ENCODE measurements at regions not wholly inside any gene's neighbourhood (a gene's known extent, or its start where the extent isn't known, plus 50 kb on each side); places are given as distances from the start of the nearest gene placed in this dataset.

DNA sequence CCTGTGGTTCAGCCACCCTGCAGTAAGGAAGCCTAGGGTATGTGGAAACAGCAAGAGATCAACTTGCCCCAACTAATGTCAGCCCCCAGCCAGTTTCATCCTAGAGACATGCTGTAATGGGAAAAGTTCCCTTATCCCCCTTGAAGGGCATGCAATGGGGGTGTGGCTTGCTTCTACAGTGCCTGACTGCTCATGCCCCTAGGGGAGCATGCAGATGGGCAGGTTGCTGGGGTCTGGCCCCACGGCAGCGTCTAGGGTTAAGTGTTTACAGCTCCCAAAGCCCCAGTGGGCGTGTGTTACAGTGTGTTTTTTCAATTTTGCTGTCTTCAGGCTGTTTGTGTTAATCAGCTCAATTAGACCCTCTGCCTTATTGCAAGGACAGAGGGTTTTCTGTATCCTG, 1105.9 kb downstream of the AMY1C start:
- TF ChIP-seq, protein P1, sequence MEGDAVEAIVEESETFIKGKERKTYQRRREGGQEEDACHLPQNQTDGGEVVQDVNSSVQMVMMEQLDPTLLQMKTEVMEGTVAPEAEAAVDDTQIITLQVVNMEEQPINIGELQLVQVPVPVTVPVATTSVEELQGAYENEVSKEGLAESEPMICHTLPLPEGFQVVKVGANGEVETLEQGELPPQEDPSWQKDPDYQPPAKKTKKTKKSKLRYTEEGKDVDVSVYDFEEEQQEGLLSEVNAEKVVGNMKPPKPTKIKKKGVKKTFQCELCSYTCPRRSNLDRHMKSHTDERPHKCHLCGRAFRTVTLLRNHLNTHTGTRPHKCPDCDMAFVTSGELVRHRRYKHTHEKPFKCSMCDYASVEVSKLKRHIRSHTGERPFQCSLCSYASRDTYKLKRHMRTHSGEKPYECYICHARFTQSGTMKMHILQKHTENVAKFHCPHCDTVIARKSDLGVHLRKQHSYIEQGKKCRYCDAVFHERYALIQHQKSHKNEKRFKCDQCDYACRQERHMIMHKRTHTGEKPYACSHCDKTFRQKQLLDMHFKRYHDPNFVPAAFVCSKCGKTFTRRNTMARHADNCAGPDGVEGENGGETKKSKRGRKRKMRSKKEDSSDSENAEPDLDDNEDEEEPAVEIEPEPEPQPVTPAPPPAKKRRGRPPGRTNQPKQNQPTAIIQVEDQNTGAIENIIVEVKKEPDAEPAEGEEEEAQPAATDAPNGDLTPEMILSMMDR (IDR thresholded peaks at IDR 0.05), result no peak
- no peak overlapping the region for H3K4me3 Mint-ChIP-seq
- H3K27ac Mint-ChIP-seq, result no peak overlapping the region
- no peaks in the 10 kb centered on the region for H3K36me3 Mint-ChIP-seq (ENCODE audit: low read depth)
- no peaks in the 10 kb centered on the region for H3K4me1 Mint-ChIP-seq
- no peak for DNase-seq
- H3K27me3 Mint-ChIP-seq (ENCODE audit: low read depth, poor library complexity), result peaks cover 5% of the 10 kb centered on the region
- H3K9me3 Mint-ChIP-seq, result peaks cover 10% of the 10 kb centered on the region

DNA sequence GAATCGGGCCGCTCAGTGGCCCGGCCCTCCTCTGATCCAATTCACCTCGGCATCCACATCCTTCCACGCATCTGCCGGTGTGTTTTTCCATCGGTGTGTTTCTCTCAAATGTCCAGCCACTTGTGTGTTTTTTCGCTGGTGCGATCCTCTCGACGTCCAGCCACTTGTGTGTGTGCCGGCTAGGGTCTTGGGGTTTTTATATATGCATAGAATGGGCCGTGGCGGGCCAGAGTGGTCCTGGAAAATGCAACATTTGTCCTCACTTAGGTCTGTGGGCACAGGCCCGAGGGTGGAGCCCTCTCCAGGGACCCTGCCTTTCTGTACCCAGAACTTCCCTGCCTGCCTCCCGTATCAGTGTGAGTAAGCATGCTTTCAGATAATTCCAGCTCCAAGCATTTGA, 1106.4 kb downstream of the AMY1C start:
- peaks cover 10% of the 10 kb centered on the region for H3K9me3 Mint-ChIP-seq
- H3K27me3 Mint-ChIP-seq (ENCODE audit: low read depth, poor library complexity), result peaks cover 5% of the 10 kb centered on the region
- TF ChIP-seq, protein P1 (IDR thresholded peaks at IDR 0.05), result no peak
- no peaks in the 10 kb centered on the region for H3K4me1 Mint-ChIP-seq
- H3K4me3 Mint-ChIP-seq, result no peak overlapping the region
- no peak overlapping the region for H3K27ac Mint-ChIP-seq
- H3K36me3 Mint-ChIP-seq (ENCODE audit: low read depth), result no peaks in the 10 kb centered on the region
- DNase-seq, result no peak

DNA sequence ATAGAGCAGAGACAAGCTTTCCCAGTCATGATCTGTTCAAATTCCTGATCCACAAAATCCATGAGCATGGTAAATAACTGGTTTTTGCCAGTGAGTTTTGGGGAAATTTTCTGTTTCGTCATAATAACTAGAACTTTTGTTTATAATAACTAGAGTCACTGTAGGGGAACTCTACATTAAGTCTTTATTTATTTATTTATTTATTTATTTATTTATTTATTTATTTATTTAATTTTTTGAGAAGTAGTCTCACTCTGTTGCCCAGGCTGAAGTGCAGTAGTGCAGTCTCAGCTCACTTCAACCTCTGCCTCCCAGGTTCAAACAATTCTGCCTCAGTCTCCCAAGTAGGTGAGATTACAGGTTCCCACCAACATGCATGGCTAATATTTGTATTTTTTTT, 1106.8 kb downstream of the AMY1C start:
- Mint-ChIP-seq H3K9me3 (peaks cover 10% of the 10 kb centered on the region), H3K4me1 (no peaks in the 10 kb centered on the region), H3K27me3 (ENCODE audit: low read depth, poor library complexity) (peaks cover 5% of the 10 kb centered on the region), H3K4me3 (no peak overlapping the region), H3K36me3 (ENCODE audit: low read depth) (no peaks in the 10 kb centered on the region), H3K27ac (no peak overlapping the region)
- no peak for DNase-seq
- TF ChIP-seq, protein P1 (IDR thresholded peaks at IDR 0.05), result no peak

DNA sequence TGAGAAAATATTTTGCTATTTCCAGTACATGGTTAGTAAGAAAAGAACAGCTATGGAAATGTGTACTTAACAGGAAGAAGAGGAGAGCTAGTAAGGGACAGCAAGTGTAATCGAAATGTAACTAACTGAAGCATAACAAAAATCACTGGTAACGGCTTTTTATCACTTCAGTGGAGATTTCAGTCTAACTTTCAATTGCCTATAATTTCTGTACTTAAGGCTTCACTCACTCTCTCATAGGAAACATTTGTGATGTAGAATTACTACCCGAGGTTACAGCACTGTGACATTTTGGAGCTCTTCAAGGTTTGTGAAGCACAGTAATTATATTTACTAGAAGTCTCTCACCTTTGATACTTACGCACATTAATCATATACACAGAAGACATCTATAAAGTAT, 1119.1 kb downstream of the AMY1C start:
- TF ChIP-seq, protein P1 (IDR thresholded peaks at IDR 0.05), result no peak
- H3K27ac Mint-ChIP-seq, result no peak overlapping the region
- no peaks in the 10 kb centered on the region for H3K9me3 Mint-ChIP-seq
- no peaks in the 10 kb centered on the region for H3K36me3 Mint-ChIP-seq (ENCODE audit: low read depth)
- H3K4me3 Mint-ChIP-seq, result no peak overlapping the region
- no peaks in the 10 kb centered on the region for H3K4me1 Mint-ChIP-seq
- no peaks in the 10 kb centered on the region for H3K27me3 Mint-ChIP-seq (ENCODE audit: low read depth, poor library complexity)
- no peak for DNase-seq

DNA sequence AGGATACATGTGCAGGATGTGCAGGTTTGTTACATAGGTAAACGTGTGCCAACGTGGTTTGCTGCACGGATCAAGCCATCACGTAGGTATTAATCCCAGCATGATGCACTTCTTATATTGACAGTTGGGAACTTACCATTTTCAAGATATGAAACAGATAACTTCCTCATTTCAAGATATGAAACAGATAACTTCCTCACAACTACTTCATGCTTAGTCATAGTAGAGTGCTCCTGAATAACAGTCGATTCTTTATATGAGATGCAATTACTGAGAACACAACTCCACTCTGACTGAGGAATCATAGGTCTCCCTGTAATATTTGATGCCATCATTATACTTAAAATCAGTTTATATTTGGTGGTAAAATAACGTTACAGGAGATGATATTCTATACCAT, 1124.3 kb downstream of the AMY1C start:
- H3K9me3 Mint-ChIP-seq, result no peaks in the 10 kb centered on the region
- H3K4me1 Mint-ChIP-seq, result no peaks in the 10 kb centered on the region

More for the DNA sequence above, 1124.3 kb downstream of the AMY1C start:
- Mint-ChIP-seq H3K27ac (no peak overlapping the region), H3K27me3 (ENCODE audit: low read depth, poor library complexity) (no peaks in the 10 kb centered on the region), H3K36me3 (ENCODE audit: low read depth) (no peaks in the 10 kb centered on the region), H3K4me3 (no peak overlapping the region)
- DNase-seq, result no peak
- TF ChIP-seq, protein P1 (IDR thresholded peaks at IDR 0.05), result no peak

Measured in nephron progenitor cell (in vitro differentiated cells).